HCT116 (cell line): ENCODE measurements at regions not wholly inside any gene's neighbourhood (a gene's known extent, or its start where the extent isn't known, plus 50 kb on each side); places are given as distances from the start of the nearest gene placed in this dataset.

Experiments
- ATAC-seq: fragments of 200-7000 bp; cut with Tn5 transposase; 2 replicates; pipeline ENCODE4 v1.9.1; 2020; ENCODE audit warnings: mild to moderate bottlenecking, moderate library complexity
- BruUV-seq: library from RNA; stranded (reverse); fragments of 400-500 nt; replicated peaks from 2 replicates; lab custom pipeline; 2021; lab: Mats Ljungman, UMichigan
- CTCF ChIA-PET: fragments of 300-600 bp; sonication (Branson Sonifier 250); formaldehyde crosslinking; loops from one replicate; lab custom pipeline; 2021; ENCODE audit warnings: antibody characterized with exemption; lab: Charles Lee
- POLR2A ChIA-PET: fragments of 300-600, 350-600 bp; sonication (Branson Sonifier 250); formaldehyde crosslinking; loops from one replicate; lab custom pipeline; 2021; ENCODE audit warnings: antibody characterized with exemption; lab: Charles Lee
- RAD21 ChIA-PET, 2 experiments: fragments of 300-600 bp; sonication (Branson Sonifier 250); formaldehyde crosslinking; loops; one replicate each; lab custom pipeline; 2023; ENCODE audit warnings: low total read pairs in 2 of 2; ENCODE audit not compliant: uncharacterized antibody in 2 of 2, unreplicated experiment in 2 of 2, low non-redundant PET in 1 of 2; lab: Charles Lee
- DNase-seq: peaks from one replicate; pipeline ENCODE4 v3.0.0-alpha.2; 2010; ENCODE audit warnings: low read depth, low spot score
- H2AFZ ChIP-seq: fragments of 200-600 bp; shearing (Covaris generic), sonication (generic); 2 replicates; pipeline ENCODE4 v1.6.1; 2017; ENCODE audit warnings: low read depth, mixed run types, mixed read lengths, antibody characterized with exemption, low read length; ENCODE audit not compliant: poor library complexity, severe bottlenecking
- H3K27ac ChIP-seq: 2 replicates; pipeline ENCODE4 v1.5.1; 2012; ENCODE audit warnings: low read depth, low read length
- H3K27me3 ChIP-seq: fragments of 200-600 bp; sonication (generic); 2 replicates; pipeline ENCODE4 v1.6.1; 2016; ENCODE audit warnings: mixed run types, low read length, mixed read lengths; ENCODE audit not compliant: insufficient read depth
- H3K36me3 ChIP-seq, 2 experiments: fragments of 200-500 bp in 1 of 2; fragments of 200-600 bp in 1 of 2; sonication (Bioruptor generic) in 1 of 2; sonication (generic) in 1 of 2; 2 replicates each; pipeline versions ENCODE4 v1.5.1 to v1.6.1; 2014 to 2016; ENCODE audit warnings: low read length in 2 of 2, inconsistent platforms in 1 of 2, mixed read lengths in 1 of 2, mixed run types in 1 of 2; ENCODE audit not compliant: insufficient read depth in 2 of 2, control insufficient read depth in 1 of 2
- H3K4me1 ChIP-seq, 2 experiments: fragments of 200-600 bp in 1 of 2; sonication (generic) in 1 of 2; 2 replicates each; pipeline versions ENCODE4 v1.5.1 to v1.6.1; 2012 to 2017; ENCODE audit warnings: low read length in 2 of 2, inconsistent platforms in 1 of 2, mild to moderate bottlenecking in 1 of 2, mixed read lengths in 1 of 2, mixed run types in 1 of 2, moderate library complexity in 1 of 2; ENCODE audit not compliant: insufficient read depth in 2 of 2, control insufficient read depth in 1 of 2
- H3K4me2 ChIP-seq: fragments of 200-600 bp; sonication (generic); 2 replicates; pipeline ENCODE4 v1.6.1; 2017; ENCODE audit warnings: mixed run types, low read length, mixed read lengths
- H3K4me3 ChIP-seq, 2 experiments: fragments of 200-600 bp in 1 of 2; sonication (generic) in 1 of 2; replicated peaks in 1 of 2; 2 replicates each; pipeline ENCODE4 v1.5.1; 2011 to 2016; ENCODE audit warnings: low read length in 2 of 2, control low read depth in 1 of 2, low read depth in 1 of 2, mild to moderate bottlenecking in 1 of 2, mixed read lengths in 1 of 2, mixed run types in 1 of 2
- H3K79me2 ChIP-seq: fragments of 200-600 bp; sonication (generic); 2 replicates; pipeline ENCODE4 v1.6.1; 2017; ENCODE audit warnings: mild to moderate bottlenecking, mixed run types, low read length, moderate library complexity, mixed read lengths; ENCODE audit not compliant: insufficient read depth
- H3K9ac ChIP-seq: fragments of 200-600 bp; sonication (generic); 2 replicates; pipeline ENCODE4 v1.6.1; 2016; ENCODE audit warnings: low read length, mixed read lengths
- H3K9me2 ChIP-seq: fragments of 200-600 bp; sonication (generic), shearing (Covaris generic); 2 replicates; pipeline ENCODE4 v1.6.1; 2017; ENCODE audit warnings: mixed run types, mild to moderate bottlenecking, moderate library complexity; ENCODE audit not compliant: insufficient read depth
- H3K9me3 ChIP-seq, 2 experiments: fragments of 200-500 bp in 1 of 2; fragments of 200-600 bp in 1 of 2; sonication (Bioruptor generic) in 1 of 2; sonication (generic) in 1 of 2; 2 replicates each; pipeline ENCODE4 v1.6.1; 2014 to 2017; ENCODE audit warnings: low read length in 2 of 2, mixed read lengths in 2 of 2, inconsistent platforms in 1 of 2, low read depth in 1 of 2, mild to moderate bottlenecking in 1 of 2, mixed run types in 1 of 2, moderate library complexity in 1 of 2; ENCODE audit not compliant: control insufficient read depth in 1 of 2, insufficient read depth in 1 of 2
- H4K20me1 ChIP-seq: fragments of 200-600 bp; sonication (generic), shearing (Covaris generic); 2 replicates; pipeline ENCODE4 v1.6.1; 2017; ENCODE audit warnings: mixed run types, mild to moderate bottlenecking, moderate library complexity; ENCODE audit not compliant: insufficient read depth
- CBX3 ChIP-seq: IDR thresholded peaks from 2 replicates; pipeline ENCODE4 v1.6.1; 2012; ENCODE audit warnings: low read depth
- ELF1 ChIP-seq: IDR thresholded peaks from 2 replicates; pipeline ENCODE4 v1.6.1; 2012; ENCODE audit warnings: low read depth, borderline replicate concordance
- FOSL1 ChIP-seq: IDR thresholded peaks from 2 replicates; pipeline ENCODE4 v1.6.1; 2012; ENCODE audit warnings: low read depth
- POLR2AphosphoS5 ChIP-seq: IDR thresholded peaks from 2 replicates; pipeline ENCODE4 v1.6.1; 2011; ENCODE audit warnings: mild to moderate bottlenecking, low read depth, low read length, moderate library complexity
- YY1 ChIP-seq: IDR thresholded peaks from 2 replicates; pipeline ENCODE4 v1.6.1; 2011; ENCODE audit warnings: low read length, low read depth, moderate library complexity, mild to moderate bottlenecking; ENCODE audit not compliant: insufficient replicate concordance; ENCODE audit errors: extremely low read depth
- ZBTB33 ChIP-seq: IDR thresholded peaks from 2 replicates; pipeline ENCODE4 v1.6.1; 2011; ENCODE audit warnings: mild to moderate bottlenecking, low read length, moderate library complexity; ENCODE audit not compliant: insufficient replicate concordance; ENCODE audit errors: extremely low read depth
- intact Hi-C: fragments of 100-400 bp; cut with micrococcal nuclease; formaldehyde crosslinking; loops from 2 replicates; pipeline ENCODE4 v1.10.0; 2022

DNA sequence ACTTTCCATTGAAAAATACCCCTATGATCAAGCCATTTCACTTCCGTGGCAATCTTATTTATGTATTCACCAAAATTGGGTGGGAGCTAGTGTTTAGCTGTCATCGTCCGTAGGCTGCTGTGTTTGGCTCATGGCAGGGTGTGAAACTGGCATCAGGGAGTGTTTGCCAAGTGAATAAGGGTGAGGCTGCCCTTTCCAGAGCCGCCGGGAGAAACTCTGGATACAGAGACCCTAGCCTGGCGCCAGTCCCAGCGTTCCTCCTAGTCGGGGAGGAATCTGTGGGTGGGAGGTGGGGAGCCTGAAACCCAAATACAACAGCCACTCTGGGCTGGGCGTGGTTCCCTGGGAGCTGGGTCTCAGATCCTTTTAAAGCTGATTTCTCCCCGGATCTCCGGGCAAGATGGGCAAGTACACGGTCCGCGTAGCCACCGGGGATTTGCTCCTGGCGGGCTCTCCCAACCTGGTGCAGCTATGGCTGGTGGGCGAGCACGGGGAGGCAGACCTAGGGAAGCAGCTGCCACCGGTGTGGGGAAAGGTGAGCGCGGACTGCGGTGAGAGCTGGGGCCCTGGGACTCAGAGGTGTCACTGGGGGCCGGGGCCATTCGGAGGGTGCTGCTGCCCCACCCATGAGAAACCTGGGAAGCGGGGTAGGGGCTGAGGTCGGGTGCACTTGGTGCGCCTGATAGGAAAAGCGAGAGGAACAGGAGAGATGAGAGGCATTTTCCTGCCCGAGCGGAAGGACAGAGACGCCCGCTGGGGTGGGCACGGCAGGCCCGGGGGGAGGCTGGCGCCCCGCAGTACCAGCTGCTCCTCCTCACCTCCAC is 62.1 kb upstream of the TEKT1 start:
- POLR2A ChIA-PET = no interaction called here
- H3K9me3 ChIP-seq = no peaks in the 10 kb centered on the region
- no peaks in the 10 kb centered on the region for H4K20me1 ChIP-seq
- no peaks in the 10 kb centered on the region for H3K9me2 ChIP-seq
- TF ChIP-seq POLR2AphosphoS5 (no peak), ELF1 (no peak), FOSL1 (no peak), ZBTB33 (no peak), CBX3 (no peak), YY1 (no peak)
- TF ChIP-seq, all 23 proteins: peak for 0
- no peak overlapping the region for H3K27ac ChIP-seq
- RAD21 ChIA-PET = no interaction called here
- intact Hi-C loops = no loop called here
- CTCF ChIA-PET = interaction anchor here (0.8 to 2.5 kb wide), 3 partner anchors 17 to 50 kb away, joined by 3 to 11 read pairs (median 4); no protein-coding TSS in a partner anchor
- no peak overlapping the region for H2AFZ ChIP-seq
- H3K4me1 ChIP-seq = no peaks in the 10 kb centered on the region
- H3K4me2 ChIP-seq = no peak overlapping the region
- no TSS peak for BruUV-seq
- H3K27me3 ChIP-seq = no peaks in the 10 kb centered on the region
- H3K36me3 ChIP-seq = peaks cover 16 to 26% of the 10 kb centered on the region in 2 experiments; a peak in 2 of 4 replicates
- DNase-seq (no peak), ATAC-seq (no peak)
- H3K79me2 ChIP-seq = peaks cover 40% of the 10 kb centered on the region
- no peak overlapping the region for H3K4me3 ChIP-seq
- no peak overlapping the region for H3K9ac ChIP-seq
